IMR-90 (cell line): ENCODE measurements at regions not wholly inside any gene's neighbourhood (a gene's known extent, or its start where the extent isn't known, plus 50 kb on each side); places are given as distances from the start of the nearest gene placed in this dataset.
A peak's percentile ranks its signal among the peaks of the same experiment; 100 is the strongest.

ENCODE experiments used
- ATAC-seq: fragments of 200-7000 bp; cut with Tn5 transposase; 2 replicates; pipeline ENCODE4 v1.9.1; 2020; ENCODE audit warnings: low read depth, mild to moderate bottlenecking, moderate library complexity
- BruUV-seq: library from RNA; stranded (reverse); fragments of 400-500 nt; replicated peaks from 2 replicates; lab custom pipeline; 2021; lab: Mats Ljungman, UMichigan
- CTCF ChIA-PET: fragments of 300-600 bp; formaldehyde crosslinking; extraction: SDS; loops from one replicate; lab custom pipeline; 2021; ENCODE audit warnings: antibody characterized with exemption; lab: Yijun Ruan, JAX
- POLR2A ChIA-PET: fragments of 300-600 bp; sonication (Branson Sonifier 250); formaldehyde crosslinking; loops from one replicate; lab custom pipeline; 2022; ENCODE audit warnings: antibody characterized with exemption; ENCODE audit not compliant: unreplicated experiment; lab: Charles Lee
- DNase-seq: peaks from one replicate; pipeline ENCODE4 v3.0.0; 2013
- H2AFZ ChIP-seq: replicated peaks from 2 replicates; pipeline ENCODE3; 2013; ENCODE audit warnings: low read length, mild to moderate bottlenecking; ENCODE audit not compliant: poor library complexity
- H2AK5ac ChIP-seq: 2 replicates; pipeline ENCODE4 v1.6.1; 2013; ENCODE audit warnings: low read depth, low read length, inconsistent platforms
- H2AK9ac ChIP-seq: replicated peaks from 2 replicates; pipeline ENCODE3; 2013; ENCODE audit warnings: mild to moderate bottlenecking, low read depth, low read length, moderate library complexity; ENCODE audit not compliant: poor library complexity
- H2BK120ac ChIP-seq: 2 replicates; pipeline ENCODE4 v1.6.1; 2013; ENCODE audit warnings: low read depth, low read length, inconsistent platforms
- H2BK15ac ChIP-seq: 3 replicates; pipeline ENCODE4 v1.6.1; 2013; ENCODE audit warnings: low read depth, low read length, inconsistent platforms
- H2BK20ac ChIP-seq: 2 replicates; pipeline ENCODE4 v1.6.1; 2013; ENCODE audit warnings: low read depth, mild to moderate bottlenecking, inconsistent platforms, low read length, moderate library complexity
- H2BK5ac ChIP-seq: 2 replicates; pipeline ENCODE4 v1.6.1; 2013; ENCODE audit warnings: mild to moderate bottlenecking, low read depth, low read length, inconsistent platforms; ENCODE audit not compliant: poor library complexity, severe bottlenecking
- H3K14ac ChIP-seq: replicated peaks from 2 replicates; pipeline ENCODE4 v1.6.1; 2013; ENCODE audit warnings: low read depth, low read length, inconsistent platforms
- H3K18ac ChIP-seq: 2 replicates; pipeline ENCODE4 v1.6.1; 2013; ENCODE audit warnings: low read depth, low read length, control low read depth
- H3K23ac ChIP-seq: 2 replicates; pipeline ENCODE4 v1.6.1; 2013; ENCODE audit warnings: low read depth, low read length, inconsistent platforms
- H3K27ac ChIP-seq: 2 replicates; pipeline ENCODE4 v1.5.1; 2013; ENCODE audit warnings: mild to moderate bottlenecking, control low read depth, low read length; ENCODE audit not compliant: insufficient read depth
- H3K27me3 ChIP-seq: 2 replicates; pipeline ENCODE4 v1.6.1; 2013; ENCODE audit warnings: low read length; ENCODE audit not compliant: control insufficient read depth, insufficient read depth
- H3K36me3 ChIP-seq: 2 replicates; pipeline ENCODE4 v1.6.1; 2013; ENCODE audit warnings: low read length, mixed read lengths; ENCODE audit not compliant: control insufficient read depth, insufficient read depth
- H3K4ac ChIP-seq: 2 replicates; pipeline ENCODE4 v1.6.1; 2013; ENCODE audit warnings: low read depth, low read length, inconsistent platforms
- H3K4me1 ChIP-seq: 2 replicates; pipeline ENCODE4 v1.6.1; 2013; ENCODE audit warnings: low read length, mixed read lengths; ENCODE audit not compliant: control insufficient read depth, insufficient read depth
- H3K4me2 ChIP-seq: 2 replicates; pipeline ENCODE4 v1.6.1; 2013; ENCODE audit warnings: low read depth, mild to moderate bottlenecking, control low read depth, low read length, moderate library complexity
- H3K4me3 ChIP-seq: 2 replicates; pipeline ENCODE4 v1.5.1; 2013; ENCODE audit warnings: low read depth, mild to moderate bottlenecking, control low read depth, low read length, moderate library complexity; ENCODE audit not compliant: insufficient read depth
- H3K56ac ChIP-seq: 2 replicates; pipeline ENCODE4 v1.6.1; 2013; ENCODE audit warnings: low read length, inconsistent platforms; ENCODE audit not compliant: insufficient read depth; ENCODE audit errors: extremely low read depth
- H3K79me1 ChIP-seq, 2 experiments: 2 replicates each; pipeline ENCODE4 v1.6.1; 2013; ENCODE audit warnings: low read length in 2 of 2, inconsistent platforms in 1 of 2, low read depth in 1 of 2
- H3K9ac ChIP-seq: 2 replicates; pipeline ENCODE4 v1.6.1; 2013; ENCODE audit warnings: low read depth, low read length, control low read depth
- H3K9me1 ChIP-seq: 2 replicates; pipeline ENCODE4 v1.6.1; 2013; ENCODE audit warnings: low read length, inconsistent platforms; ENCODE audit not compliant: insufficient read depth
- H3K9me3 ChIP-seq: 2 replicates; pipeline ENCODE4 v1.6.1; 2013; ENCODE audit warnings: low read length; ENCODE audit not compliant: control insufficient read depth, insufficient read depth
- H4K20me1 ChIP-seq: 2 replicates; pipeline ENCODE4 v1.6.1; 2013; ENCODE audit warnings: low read length, inconsistent platforms; ENCODE audit not compliant: insufficient read depth
- H4K5ac ChIP-seq: 2 replicates; pipeline ENCODE4 v1.6.1; 2013; ENCODE audit warnings: mild to moderate bottlenecking, low read depth, low read length, control low read depth
- H4K8ac ChIP-seq, 2 experiments: 2 replicates each; pipeline ENCODE4 v1.6.1; 2013; ENCODE audit warnings: low read depth in 2 of 2, low read length in 2 of 2, control low read depth in 1 of 2, inconsistent platforms in 1 of 2
- H4K91ac ChIP-seq: 2 replicates; pipeline ENCODE4 v1.6.1; 2013; ENCODE audit warnings: low read depth, low read length, inconsistent platforms; ENCODE audit not compliant: insufficient read depth
- MAFK ChIP-seq: IDR thresholded peaks from 2 replicates; pipeline ENCODE4 v1.6.1; 2012; ENCODE audit warnings: low read depth, low read length, improper control_type of control experiment
- USF2 ChIP-seq: fragments of 150-350 bp; IDR thresholded peaks from 2 replicates; pipeline ENCODE4 v1.6.1; 2017; ENCODE audit warnings: mild to moderate bottlenecking, antibody characterized with exemption, low read length, low read depth
- WGBS, 2 experiments: methylation state at CpG; one replicate each; pipeline versions ENCODE4 v1.1.5 to v1.1.7; 2013; ENCODE audit warnings: missing lambda C conversion rate in 2 of 2; ENCODE audit not compliant: insufficient read length in 1 of 2; ENCODE audit errors: extremely low coverage in 2 of 2; 5-methylcytosine and 5-hydroxymethylcytosine counted together
- dilution Hi-C: fragments of 300-500 bp; cut with HindIII; formaldehyde crosslinking; loops from one replicate; pipeline ENCODE4 v1.14.3; 2018; ENCODE audit warnings: low sequenced_read_pairs; ENCODE audit not compliant: unreplicated experiment
- in situ Hi-C: fragments of 300-500 bp; cut with MboI; formaldehyde crosslinking; loops from 3 replicates; pipeline ENCODE4 v1.14.3; 2019; ENCODE audit warnings: low sequenced_read_pairs, inconsistent platforms, mixed read lengths
- intact Hi-C: fragments of 100-400 bp; cut with micrococcal nuclease; formaldehyde crosslinking; loops from 2 replicates; pipeline ENCODE4 v1.10.0; 2022

DNA sequence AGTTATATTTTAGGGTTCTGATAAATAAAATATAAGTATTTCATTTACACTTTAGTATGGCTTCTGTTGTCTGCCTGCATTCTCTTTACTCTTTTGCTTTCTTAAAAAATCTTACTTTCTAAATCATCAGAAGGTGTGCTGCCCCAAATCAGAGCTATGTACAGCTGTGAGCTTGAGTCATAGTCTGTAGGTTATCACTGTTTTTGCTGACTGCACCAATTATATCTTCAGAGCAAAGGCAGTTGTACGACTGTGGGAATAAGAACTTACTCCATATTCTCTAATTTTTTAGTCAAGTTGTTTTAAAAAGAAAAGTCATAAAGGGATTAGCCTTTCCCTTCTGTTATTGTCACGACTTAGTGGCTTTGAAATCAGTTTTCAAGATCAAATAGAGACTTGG is 1649.0 kb downstream of the HACE1 start:
- H3K9me3 ChIP-seq, result peaks cover 2% of the 10 kb centered on the region; the same call in 1 of the 2 replicates
- no peak overlapping the region for H3K56ac ChIP-seq
- no peak overlapping the region for H3K9ac ChIP-seq
- ATAC-seq, result no peak
- H3K18ac ChIP-seq, result no peak overlapping the region
- no peak overlapping the region for H2AK5ac ChIP-seq
- no peak overlapping the region for H2BK20ac ChIP-seq
- H3K14ac ChIP-seq, result no peak overlapping the region
- H2BK15ac ChIP-seq, result no peak overlapping the region
- ChIA-PET CTCF (no interaction called here), POLR2A (no interaction called here)
- H3K4me3 ChIP-seq, result no peak overlapping the region
- no peak for DNase-seq
- no peaks in the 10 kb centered on the region for H3K9me1 ChIP-seq
- H4K20me1 ChIP-seq, result no peaks in the 10 kb centered on the region
- H2AFZ ChIP-seq, result no peak overlapping the region
- H4K91ac ChIP-seq, result no peak overlapping the region
- H3K36me3 ChIP-seq, result no peaks in the 10 kb centered on the region
- H3K4me2 ChIP-seq, result no peak overlapping the region
- in situ Hi-C loops (no loop called here), dilution Hi-C loops (no loop called here), intact Hi-C loops (no loop called here)
- no peak overlapping the region for H4K8ac ChIP-seq
- H2BK5ac ChIP-seq, result no peak overlapping the region
- no TSS peak for BruUV-seq
- H3K23ac ChIP-seq, result no peak overlapping the region
- H3K4ac ChIP-seq, result no peak overlapping the region
- TF ChIP-seq USF2, result no peak
- 0 out of 2 replicates have a peak, but pooled peaks have one; percentile 23 for TF ChIP-seq MAFK
- WGBS, 2 experiments, result no CpG with 5 or more reads among the region's 2 CpGs
- no peak overlapping the region for H2BK120ac ChIP-seq
- no peak overlapping the region for H2AK9ac ChIP-seq
- no peak overlapping the region for H4K5ac ChIP-seq
- H3K27me3 ChIP-seq, result no peaks in the 10 kb centered on the region
- no peak overlapping the region for H3K27ac ChIP-seq
- no peaks in the 10 kb centered on the region for H3K79me1 ChIP-seq
- H3K4me1 ChIP-seq, result no peaks in the 10 kb centered on the region
